ENCODE measurements at regions not wholly inside any gene's neighbourhood (a gene's known extent, or its start where the extent isn't known, plus 50 kb on each side); places are given as distances from the start of the nearest gene placed in this dataset.

- TF ChIP-seq NFYC (CRISPR knock-in tag; IDR thresholded peaks at IDR 0.05) (no peak), ZNF674 (CRISPR knock-in tag; IDR thresholded peaks at IDR 0.05; ENCODE audit: low read depth) (no peak), SP140L (CRISPR knock-in tag; IDR thresholded peaks at IDR 0.05; ENCODE audit: borderline replicate concordance) (no peak), PAXIP1 (CRISPR knock-in tag; conservative IDR thresholded peaks at IDR 0.05) (no peak), PHB2 (IDR thresholded peaks at IDR 0.05; ENCODE audit: partially characterized antibody) (no peak), PHF8 (CRISPR knock-in tag; IDR thresholded peaks at IDR 0.05) (no peak), CENPX (CRISPR knock-in tag; IDR thresholded peaks at IDR 0.05) (no peak)
- TF ChIP-seq, protein P1, sequence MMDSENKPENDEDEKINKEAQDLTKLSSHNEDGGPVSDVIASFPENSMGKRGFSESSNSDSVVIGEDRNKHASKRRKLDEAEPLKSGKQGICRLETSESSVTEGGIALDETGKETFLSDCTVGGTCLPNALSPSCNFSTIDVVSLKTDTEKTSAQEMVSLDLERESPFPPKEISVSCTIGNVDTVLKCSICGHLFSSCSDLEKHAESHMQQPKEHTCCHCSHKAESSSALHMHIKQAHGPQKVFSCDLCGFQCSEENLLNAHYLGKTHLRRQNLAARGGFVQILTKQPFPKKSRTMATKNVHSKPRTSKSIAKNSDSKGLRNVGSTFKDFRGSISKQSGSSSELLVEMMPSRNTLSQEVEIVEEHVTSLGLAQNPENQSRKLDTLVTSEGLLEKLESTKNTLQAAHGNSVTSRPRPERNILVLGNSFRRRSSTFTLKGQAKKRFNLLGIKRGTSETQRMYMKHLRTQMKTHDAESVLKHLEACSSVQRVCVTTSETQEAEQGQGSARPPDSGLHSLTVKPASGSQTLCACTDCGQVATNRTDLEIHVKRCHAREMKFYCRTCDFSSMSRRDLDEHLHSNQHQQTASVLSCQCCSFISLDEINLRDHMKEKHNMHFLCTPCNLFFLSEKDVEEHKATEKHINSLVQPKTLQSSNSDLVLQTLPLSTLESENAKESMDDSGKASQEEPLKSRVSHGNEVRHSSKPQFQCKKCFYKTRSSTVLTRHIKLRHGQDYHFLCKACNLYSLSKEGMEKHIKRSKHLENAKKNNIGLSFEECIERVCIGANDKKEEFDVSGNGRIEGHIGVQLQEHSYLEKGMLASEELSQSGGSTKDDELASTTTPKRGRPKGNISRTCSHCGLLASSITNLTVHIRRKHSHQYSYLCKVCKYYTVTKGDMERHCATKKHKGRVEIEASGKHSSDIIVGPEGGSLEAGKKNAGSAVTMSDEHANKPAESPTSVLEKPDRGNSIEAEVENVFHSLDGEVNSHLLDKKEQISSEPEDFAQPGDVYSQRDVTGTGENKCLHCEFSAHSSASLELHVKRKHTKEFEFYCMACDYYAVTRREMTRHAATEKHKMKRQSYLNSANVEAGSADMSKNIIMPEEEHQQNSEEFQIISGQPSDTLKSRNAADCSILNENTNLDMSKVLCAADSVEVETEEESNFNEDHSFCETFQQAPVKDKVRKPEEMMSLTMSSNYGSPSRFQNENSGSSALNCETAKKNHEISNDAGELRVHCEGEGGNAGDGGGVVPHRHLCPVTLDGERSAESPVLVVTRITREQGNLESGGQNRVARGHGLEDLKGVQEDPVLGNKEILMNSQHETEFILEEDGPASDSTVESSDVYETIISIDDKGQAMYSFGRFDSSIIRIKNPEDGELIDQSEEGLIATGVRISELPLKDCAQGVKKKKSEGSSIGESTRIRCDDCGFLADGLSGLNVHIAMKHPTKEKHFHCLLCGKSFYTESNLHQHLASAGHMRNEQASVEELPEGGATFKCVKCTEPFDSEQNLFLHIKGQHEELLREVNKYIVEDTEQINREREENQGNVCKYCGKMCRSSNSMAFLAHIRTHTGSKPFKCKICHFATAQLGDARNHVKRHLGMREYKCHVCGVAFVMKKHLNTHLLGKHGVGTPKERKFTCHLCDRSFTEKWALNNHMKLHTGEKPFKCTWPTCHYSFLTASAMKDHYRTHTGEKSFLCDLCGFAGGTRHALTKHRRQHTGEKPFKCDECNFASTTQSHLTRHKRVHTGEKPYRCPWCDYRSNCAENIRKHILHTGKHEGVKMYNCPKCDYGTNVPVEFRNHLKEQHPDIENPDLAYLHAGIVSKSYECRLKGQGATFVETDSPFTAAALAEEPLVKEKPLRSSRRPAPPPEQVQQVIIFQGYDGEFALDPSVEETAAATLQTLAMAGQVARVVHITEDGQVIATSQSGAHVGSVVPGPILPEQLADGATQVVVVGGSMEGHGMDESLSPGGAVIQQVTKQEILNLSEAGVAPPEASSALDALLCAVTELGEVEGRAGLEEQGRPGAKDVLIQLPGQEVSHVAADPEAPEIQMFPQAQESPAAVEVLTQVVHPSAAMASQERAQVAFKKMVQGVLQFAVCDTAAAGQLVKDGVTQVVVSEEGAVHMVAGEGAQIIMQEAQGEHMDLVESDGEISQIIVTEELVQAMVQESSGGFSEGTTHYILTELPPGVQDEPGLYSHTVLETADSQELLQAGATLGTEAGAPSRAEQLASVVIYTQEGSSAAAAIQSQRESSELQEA (CRISPR knock-in tag; IDR thresholded peaks at IDR 0.05; ENCODE audit: not compliant biosample characterization): no peak
Measured at GRCh38 chr9:108019821-108020220, 530.3 kb upstream of the KLF4 start (continued).

All from HepG2 (cell line).